22Rv1 (cell line): ENCODE measurements at regions not wholly inside any gene's neighbourhood (a gene's known extent, or its start where the extent isn't known, plus 50 kb on each side); places are given as distances from the start of the nearest gene placed in this dataset.

Source experiments
- CTCF ChIP-seq: fragments of 450-650 bp; IDR thresholded peaks from 2 replicates; pipeline ENCODE4 v1.5.1; 2017; ENCODE audit warnings: mild to moderate bottlenecking
- ZFX ChIP-seq: fragments of 450-650 bp; IDR thresholded peaks from 2 replicates; pipeline ENCODE4 v1.6.1; 2017; ENCODE audit warnings: antibody characterized with exemption, borderline replicate concordance

- TF ChIP-seq CTCF, result no peak
- no peak for TF ChIP-seq ZFX
These were observed 525.2 kb upstream of the GOT2 start for GRCh38 chr16:59259074-59259949.
